HEK293 (cell line): ENCODE measurements at regions not wholly inside any gene's neighbourhood (a gene's known extent, or its start where the extent isn't known, plus 50 kb on each side); places are given as distances from the start of the nearest gene placed in this dataset.

Source experiments
- CTCF ChIA-PET: fragments of 350-600 bp; formaldehyde crosslinking; extraction: SDS; loops from one replicate; lab custom pipeline; 2021; ENCODE audit warnings: antibody characterized with exemption; lab: Yijun Ruan, JAX
- POLR2A ChIA-PET: fragments of 300-600 bp; formaldehyde crosslinking; extraction: SDS; loops from one replicate; lab custom pipeline; 2020; ENCODE audit warnings: antibody characterized with exemption, inconsistent platforms; lab: Yijun Ruan, JAX
- H3K27ac ChIP-seq: fragments of 200-500 bp; sonication (Bioruptor generic); 2 replicates; pipeline ENCODE4 v1.5.1; 2014; ENCODE audit warnings: low read depth, low read length, control low read depth, inconsistent platforms; ENCODE audit errors: extremely low read depth
- H3K36me3 ChIP-seq, 2 experiments: fragments of 200-500 bp in 1 of 2; sonication (Bioruptor generic) in 1 of 2; 1 replicate in 1 of 2; 2 replicates in 1 of 2; pipeline ENCODE4 v1.5.1; 2014 to 2017; ENCODE audit warnings: inconsistent platforms in 2 of 2, low read length in 2 of 2; ENCODE audit not compliant: control insufficient read depth in 2 of 2, insufficient read depth in 1 of 2
- H3K4me1 ChIP-seq: fragments of 200-500 bp; sonication (Bioruptor generic); 2 replicates; pipeline ENCODE4 v1.5.1; 2014; ENCODE audit warnings: mild to moderate bottlenecking, low read length, inconsistent platforms; ENCODE audit not compliant: control insufficient read depth, insufficient read depth
- H3K4me3 ChIP-seq: 2 replicates; pipeline ENCODE4 v1.5.1; 2011; ENCODE audit warnings: low read depth, mild to moderate bottlenecking, control low read depth, low read length, moderate library complexity
- H3K9me3 ChIP-seq: fragments of 200-500 bp; sonication (Bioruptor generic); 2 replicates; pipeline ENCODE4 v1.5.1; 2014; ENCODE audit warnings: low read depth, low read length, inconsistent platforms; ENCODE audit not compliant: control insufficient read depth, insufficient read depth
- GLIS2 ChIP-seq: fragments of 450-650 bp; formaldehyde crosslinking; IDR thresholded peaks from 2 replicates; pipeline ENCODE4 v1.5.1; 2016; ENCODE audit warnings: missing biosample characterization, missing genetic modification characterization
- IKZF3 ChIP-seq: fragments of 450-650 bp; IDR thresholded peaks from 2 replicates; pipeline ENCODE4 v1.5.0; 2018; ENCODE audit warnings: missing biosample characterization, mild to moderate bottlenecking, missing genetic modification characterization, moderate library complexity
- KLF1 ChIP-seq: fragments of 450-650 bp; formaldehyde crosslinking; IDR thresholded peaks from 2 replicates; pipeline ENCODE4 v1.5.1; 2016; ENCODE audit warnings: missing biosample characterization, missing genetic modification characterization
- SALL2 ChIP-seq: fragments of 450-650 bp; formaldehyde crosslinking; IDR thresholded peaks from 2 replicates; pipeline ENCODE4 v1.5.0; 2017; ENCODE audit warnings: missing biosample characterization, mild to moderate bottlenecking, missing genetic modification characterization, borderline replicate concordance
- SCRT2 ChIP-seq: fragments of 450-650 bp; formaldehyde crosslinking; IDR thresholded peaks from 2 replicates; pipeline ENCODE4 v1.5.1; 2016; ENCODE audit warnings: missing biosample characterization, missing genetic modification characterization
- ZBTB48 ChIP-seq: fragments of 450-650 bp; formaldehyde crosslinking; IDR thresholded peaks from 2 replicates; pipeline ENCODE4 v1.5.1; 2016; ENCODE audit warnings: missing biosample characterization, missing genetic modification characterization
- ZNF133 ChIP-seq: fragments of 450-650 bp; formaldehyde crosslinking; IDR thresholded peaks from 2 replicates; pipeline ENCODE4 v1.5.1; 2016; ENCODE audit warnings: missing biosample characterization, missing genetic modification characterization
- ZNF146 ChIP-seq: fragments of 450-650 bp; formaldehyde crosslinking; IDR thresholded peaks from 2 replicates; pipeline ENCODE4 v1.5.1; 2016; ENCODE audit warnings: missing biosample characterization, missing genetic modification characterization
- ZNF16 ChIP-seq: fragments of 450-650 bp; formaldehyde crosslinking; IDR thresholded peaks from 2 replicates; pipeline ENCODE4 v1.5.1; 2016; ENCODE audit warnings: low read depth, missing biosample characterization, missing genetic modification characterization
- ZNF24 ChIP-seq: fragments of 450-650 bp; formaldehyde crosslinking; IDR thresholded peaks from 2 replicates; pipeline ENCODE4 v1.5.1; 2016; ENCODE audit warnings: missing biosample characterization, missing genetic modification characterization
- ZNF433 ChIP-seq: fragments of 450-650 bp; formaldehyde crosslinking; IDR thresholded peaks from 2 replicates; pipeline ENCODE4 v1.5.1; 2016; ENCODE audit warnings: missing biosample characterization, missing genetic modification characterization, low read depth
- ZNF629 ChIP-seq: fragments of 450-650 bp; formaldehyde crosslinking; IDR thresholded peaks from 2 replicates; pipeline ENCODE4 v1.5.1; 2017; ENCODE audit warnings: missing biosample characterization, missing genetic modification characterization
- ZNF747 ChIP-seq: fragments of 450-650 bp; formaldehyde crosslinking; IDR thresholded peaks from 2 replicates; pipeline ENCODE4 v1.5.1; 2016; ENCODE audit warnings: missing biosample characterization, missing genetic modification characterization
- TF ChIP-seq, protein P1 (sequence below): fragments of 450-650 bp; formaldehyde crosslinking; IDR thresholded peaks from 2 replicates; pipeline ENCODE4 v1.5.1; 2016; ENCODE audit warnings: missing biosample characterization, missing genetic modification characterization, borderline replicate concordance
- TF ChIP-seq, protein P2 (sequence below): fragments of 450-650 bp; formaldehyde crosslinking; IDR thresholded peaks from 2 replicates; pipeline ENCODE4 v1.5.1; 2017; ENCODE audit warnings: missing biosample characterization, missing genetic modification characterization
- TF ChIP-seq, protein P3 (sequence below): fragments of 450-650 bp; formaldehyde crosslinking; IDR thresholded peaks from 2 replicates; pipeline ENCODE4 v1.5.1; 2016; ENCODE audit warnings: missing biosample characterization, missing genetic modification characterization, low read depth
- TF ChIP-seq, protein P4 (sequence below): IDR thresholded peaks from 2 replicates; pipeline ENCODE4 v1.6.1; 2011; ENCODE audit warnings: mild to moderate bottlenecking, low read depth, low read length, borderline replicate concordance
- TF ChIP-seq, protein P5 (sequence below): fragments of 450-650 bp; formaldehyde crosslinking; IDR thresholded peaks from 2 replicates; pipeline ENCODE4 v1.5.0; 2017; ENCODE audit warnings: missing biosample characterization, missing genetic modification characterization, borderline replicate concordance
- TF ChIP-seq, protein P6 (sequence below): fragments of 450-650 bp; formaldehyde crosslinking; IDR thresholded peaks from 2 replicates; pipeline ENCODE4 v1.5.1; 2016; ENCODE audit warnings: missing biosample characterization, missing genetic modification characterization, low read depth

DNA sequence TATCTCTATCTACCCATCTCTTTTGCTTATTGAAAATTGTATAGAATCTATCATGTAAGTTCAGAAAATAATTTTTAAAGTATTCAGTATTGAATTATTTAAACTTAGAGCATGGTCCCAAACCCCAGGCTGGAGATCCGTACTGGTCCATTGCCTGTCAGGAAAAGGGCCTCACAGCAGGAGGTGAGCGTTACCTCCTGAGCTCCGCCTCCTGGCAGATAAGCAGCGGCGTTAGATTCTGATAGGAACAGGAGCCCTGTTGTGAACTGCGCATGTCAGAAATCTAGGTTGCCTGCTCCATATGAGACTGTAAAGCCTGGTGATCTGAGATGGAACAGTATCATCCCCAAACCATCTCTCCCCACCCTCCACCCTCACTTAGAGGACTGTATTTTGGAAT is 266.0 kb upstream of the CNTNAP2 start:
- CTCF ChIA-PET = interaction anchor here (0.7 kb wide), 1 partner anchor 248 kb away, joined by 3 read pairs; no protein-coding TSS in a partner anchor
- Histone ChIP-seq H3K27ac (no peak overlapping the region), H3K4me1 (no peaks in the 10 kb centered on the region), H3K9me3 (no peaks in the 10 kb centered on the region), H3K36me3 (no peaks in the 10 kb centered on the region), H3K4me3 (no peak overlapping the region)
- POLR2A ChIA-PET = no interaction called here
- no peak for TF ChIP-seq ZNF24 (tag by site-specific recombination)
- no peak for TF ChIP-seq ZNF16
- TF ChIP-seq ZBTB48 (tag by site-specific recombination) = no peak
- TF ChIP-seq ZNF146 (tag by site-specific recombination) = no peak
- TF ChIP-seq SALL2 (tag by site-specific recombination) = no peak
- TF ChIP-seq, protein P1, sequence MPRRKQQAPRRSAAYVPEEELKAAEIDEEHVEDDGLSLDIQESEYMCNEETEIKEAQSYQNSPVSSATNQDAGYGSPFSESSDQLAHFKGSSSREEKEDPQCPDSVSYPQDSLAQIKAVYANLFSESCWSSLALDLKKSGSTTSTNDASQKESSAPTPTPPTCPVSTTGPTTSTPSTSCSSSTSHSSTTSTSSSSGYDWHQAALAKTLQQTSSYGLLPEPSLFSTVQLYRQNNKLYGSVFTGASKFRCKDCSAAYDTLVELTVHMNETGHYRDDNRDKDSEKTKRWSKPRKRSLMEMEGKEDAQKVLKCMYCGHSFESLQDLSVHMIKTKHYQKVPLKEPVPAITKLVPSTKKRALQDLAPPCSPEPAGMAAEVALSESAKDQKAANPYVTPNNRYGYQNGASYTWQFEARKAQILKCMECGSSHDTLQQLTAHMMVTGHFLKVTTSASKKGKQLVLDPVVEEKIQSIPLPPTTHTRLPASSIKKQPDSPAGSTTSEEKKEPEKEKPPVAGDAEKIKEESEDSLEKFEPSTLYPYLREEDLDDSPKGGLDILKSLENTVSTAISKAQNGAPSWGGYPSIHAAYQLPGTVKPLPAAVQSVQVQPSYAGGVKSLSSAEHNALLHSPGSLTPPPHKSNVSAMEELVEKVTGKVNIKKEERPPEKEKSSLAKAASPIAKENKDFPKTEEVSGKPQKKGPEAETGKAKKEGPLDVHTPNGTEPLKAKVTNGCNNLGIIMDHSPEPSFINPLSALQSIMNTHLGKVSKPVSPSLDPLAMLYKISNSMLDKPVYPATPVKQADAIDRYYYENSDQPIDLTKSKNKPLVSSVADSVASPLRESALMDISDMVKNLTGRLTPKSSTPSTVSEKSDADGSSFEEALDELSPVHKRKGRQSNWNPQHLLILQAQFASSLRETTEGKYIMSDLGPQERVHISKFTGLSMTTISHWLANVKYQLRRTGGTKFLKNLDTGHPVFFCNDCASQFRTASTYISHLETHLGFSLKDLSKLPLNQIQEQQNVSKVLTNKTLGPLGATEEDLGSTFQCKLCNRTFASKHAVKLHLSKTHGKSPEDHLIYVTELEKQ (tag by site-specific recombination) = no peak
- TF ChIP-seq, protein P2, sequence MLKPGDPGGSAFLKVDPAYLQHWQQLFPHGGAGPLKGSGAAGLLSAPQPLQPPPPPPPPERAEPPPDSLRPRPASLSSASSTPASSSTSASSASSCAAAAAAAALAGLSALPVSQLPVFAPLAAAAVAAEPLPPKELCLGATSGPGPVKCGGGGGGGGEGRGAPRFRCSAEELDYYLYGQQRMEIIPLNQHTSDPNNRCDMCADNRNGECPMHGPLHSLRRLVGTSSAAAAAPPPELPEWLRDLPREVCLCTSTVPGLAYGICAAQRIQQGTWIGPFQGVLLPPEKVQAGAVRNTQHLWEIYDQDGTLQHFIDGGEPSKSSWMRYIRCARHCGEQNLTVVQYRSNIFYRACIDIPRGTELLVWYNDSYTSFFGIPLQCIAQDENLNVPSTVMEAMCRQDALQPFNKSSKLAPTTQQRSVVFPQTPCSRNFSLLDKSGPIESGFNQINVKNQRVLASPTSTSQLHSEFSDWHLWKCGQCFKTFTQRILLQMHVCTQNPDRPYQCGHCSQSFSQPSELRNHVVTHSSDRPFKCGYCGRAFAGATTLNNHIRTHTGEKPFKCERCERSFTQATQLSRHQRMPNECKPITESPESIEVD (tag by site-specific recombination) = no peak
- TF ChIP-seq, protein P3, sequence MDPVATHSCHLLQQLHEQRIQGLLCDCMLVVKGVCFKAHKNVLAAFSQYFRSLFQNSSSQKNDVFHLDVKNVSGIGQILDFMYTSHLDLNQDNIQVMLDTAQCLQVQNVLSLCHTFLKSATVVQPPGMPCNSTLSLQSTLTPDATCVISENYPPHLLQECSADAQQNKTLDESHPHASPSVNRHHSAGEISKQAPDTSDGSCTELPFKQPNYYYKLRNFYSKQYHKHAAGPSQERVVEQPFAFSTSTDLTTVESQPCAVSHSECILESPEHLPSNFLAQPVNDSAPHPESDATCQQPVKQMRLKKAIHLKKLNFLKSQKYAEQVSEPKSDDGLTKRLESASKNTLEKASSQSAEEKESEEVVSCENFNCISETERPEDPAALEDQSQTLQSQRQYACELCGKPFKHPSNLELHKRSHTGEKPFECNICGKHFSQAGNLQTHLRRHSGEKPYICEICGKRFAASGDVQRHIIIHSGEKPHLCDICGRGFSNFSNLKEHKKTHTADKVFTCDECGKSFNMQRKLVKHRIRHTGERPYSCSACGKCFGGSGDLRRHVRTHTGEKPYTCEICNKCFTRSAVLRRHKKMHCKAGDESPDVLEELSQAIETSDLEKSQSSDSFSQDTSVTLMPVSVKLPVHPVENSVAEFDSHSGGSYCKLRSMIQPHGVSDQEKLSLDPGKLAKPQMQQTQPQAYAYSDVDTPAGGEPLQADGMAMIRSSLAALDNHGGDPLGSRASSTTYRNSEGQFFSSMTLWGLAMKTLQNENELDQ (tag by site-specific recombination) = no peak
- TF ChIP-seq ZNF747 (tag by site-specific recombination) = no peak
- TF ChIP-seq, protein P4, sequence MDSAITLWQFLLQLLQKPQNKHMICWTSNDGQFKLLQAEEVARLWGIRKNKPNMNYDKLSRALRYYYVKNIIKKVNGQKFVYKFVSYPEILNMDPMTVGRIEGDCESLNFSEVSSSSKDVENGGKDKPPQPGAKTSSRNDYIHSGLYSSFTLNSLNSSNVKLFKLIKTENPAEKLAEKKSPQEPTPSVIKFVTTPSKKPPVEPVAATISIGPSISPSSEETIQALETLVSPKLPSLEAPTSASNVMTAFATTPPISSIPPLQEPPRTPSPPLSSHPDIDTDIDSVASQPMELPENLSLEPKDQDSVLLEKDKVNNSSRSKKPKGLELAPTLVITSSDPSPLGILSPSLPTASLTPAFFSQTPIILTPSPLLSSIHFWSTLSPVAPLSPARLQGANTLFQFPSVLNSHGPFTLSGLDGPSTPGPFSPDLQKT = no peak
- no peak for TF ChIP-seq IKZF3
- no peak for TF ChIP-seq ZNF629
- TF ChIP-seq KLF1 (tag by site-specific recombination) = no peak
- TF ChIP-seq, protein P5, sequence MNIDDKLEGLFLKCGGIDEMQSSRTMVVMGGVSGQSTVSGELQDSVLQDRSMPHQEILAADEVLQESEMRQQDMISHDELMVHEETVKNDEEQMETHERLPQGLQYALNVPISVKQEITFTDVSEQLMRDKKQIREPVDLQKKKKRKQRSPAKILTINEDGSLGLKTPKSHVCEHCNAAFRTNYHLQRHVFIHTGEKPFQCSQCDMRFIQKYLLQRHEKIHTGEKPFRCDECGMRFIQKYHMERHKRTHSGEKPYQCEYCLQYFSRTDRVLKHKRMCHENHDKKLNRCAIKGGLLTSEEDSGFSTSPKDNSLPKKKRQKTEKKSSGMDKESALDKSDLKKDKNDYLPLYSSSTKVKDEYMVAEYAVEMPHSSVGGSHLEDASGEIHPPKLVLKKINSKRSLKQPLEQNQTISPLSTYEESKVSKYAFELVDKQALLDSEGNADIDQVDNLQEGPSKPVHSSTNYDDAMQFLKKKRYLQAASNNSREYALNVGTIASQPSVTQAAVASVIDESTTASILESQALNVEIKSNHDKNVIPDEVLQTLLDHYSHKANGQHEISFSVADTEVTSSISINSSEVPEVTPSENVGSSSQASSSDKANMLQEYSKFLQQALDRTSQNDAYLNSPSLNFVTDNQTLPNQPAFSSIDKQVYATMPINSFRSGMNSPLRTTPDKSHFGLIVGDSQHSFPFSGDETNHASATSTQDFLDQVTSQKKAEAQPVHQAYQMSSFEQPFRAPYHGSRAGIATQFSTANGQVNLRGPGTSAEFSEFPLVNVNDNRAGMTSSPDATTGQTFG (tag by site-specific recombination) = no peak

DNA sequence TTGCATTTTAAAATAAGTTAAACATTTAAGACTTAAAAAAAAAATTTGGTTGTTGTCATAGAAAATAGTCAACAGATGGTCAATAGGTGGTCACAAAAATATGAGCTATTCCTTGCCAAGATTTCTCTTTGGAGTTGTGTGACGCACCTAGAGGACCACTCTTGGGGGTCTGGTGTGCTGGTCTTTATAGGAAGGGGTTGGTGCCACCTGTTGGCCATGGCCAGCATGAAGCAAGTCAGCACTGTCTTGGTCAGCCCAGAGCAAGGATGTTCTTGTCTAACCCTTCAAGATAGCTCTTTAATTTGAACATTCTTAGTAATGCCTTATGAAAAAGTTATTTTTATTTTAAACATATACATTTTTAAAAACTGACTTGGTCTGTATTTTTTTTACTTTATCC is 267.9 kb upstream of the CNTNAP2 start:
- TF ChIP-seq SCRT2 (tag by site-specific recombination) = 0 out of 2 replicates have a peak, but pooled peaks have one; percentile 14
- TF ChIP-seq ZNF133 (tag by site-specific recombination) = no peak
- TF ChIP-seq, protein P6, sequence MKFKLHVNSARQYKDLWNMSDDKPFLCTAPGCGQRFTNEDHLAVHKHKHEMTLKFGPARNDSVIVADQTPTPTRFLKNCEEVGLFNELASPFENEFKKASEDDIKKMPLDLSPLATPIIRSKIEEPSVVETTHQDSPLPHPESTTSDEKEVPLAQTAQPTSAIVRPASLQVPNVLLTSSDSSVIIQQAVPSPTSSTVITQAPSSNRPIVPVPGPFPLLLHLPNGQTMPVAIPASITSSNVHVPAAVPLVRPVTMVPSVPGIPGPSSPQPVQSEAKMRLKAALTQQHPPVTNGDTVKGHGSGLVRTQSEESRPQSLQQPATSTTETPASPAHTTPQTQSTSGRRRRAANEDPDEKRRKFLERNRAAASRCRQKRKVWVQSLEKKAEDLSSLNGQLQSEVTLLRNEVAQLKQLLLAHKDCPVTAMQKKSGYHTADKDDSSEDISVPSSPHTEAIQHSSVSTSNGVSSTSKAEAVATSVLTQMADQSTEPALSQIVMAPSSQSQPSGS (tag by site-specific recombination) = no peak
- no peak for TF ChIP-seq ZNF433 (tag by site-specific recombination)
- no peak for TF ChIP-seq GLIS2
- Histone ChIP-seq H3K27ac (no peak overlapping the region), H3K9me3 (no peaks in the 10 kb centered on the region), H3K4me1 (no peaks in the 10 kb centered on the region), H3K4me3 (no peak overlapping the region), H3K36me3 (no peaks in the 10 kb centered on the region)
- ChIA-PET POLR2A (no interaction called here), CTCF (interaction anchor here (0.6 to 1.0 kb wide), 9 partner anchors 11 to 1269 kb away, joined by 3 to 5 read pairs (median 3); no protein-coding TSS in a partner anchor)
